Urothelium cell line (cell line): ENCODE measurements at regions not wholly inside any gene's neighbourhood (a gene's known extent, or its start where the extent isn't known, plus 50 kb on each side); places are given as distances from the start of the nearest gene placed in this dataset.
"Not testable (repeated sequence)": the region's sequence is repeated elsewhere in the genome, so short reads cannot be mapped to it uniquely, and the experiment has no call there.

Experiments
- DNase-seq: peaks from one replicate; pipeline ENCODE4 v3.0.0; 2011; ENCODE audit warnings: low spot score, mixed read lengths
- FAIRE-seq: peaks from 2 replicates; lab custom pipeline; 2011; peaks lifted over from hg19 to GRCh38; lab: Jason Lieb, UNC

GRCh38 chr3:43236008-43236407 lies 50.3 kb upstream of the SNRK start:
- DNase-seq (no peak), FAIRE-seq (no peak)

GRCh38 chr3:43233062-43233461 lies 53.3 kb upstream of the SNRK start:
- no peak for DNase-seq
- no peak for FAIRE-seq

GRCh38 chr3:43231276-43232000 lies 54.9 kb upstream of the SNRK start:
- FAIRE-seq, result no peak
- DNase-seq, result peak; percentile 16

- not testable (repeated sequence) for DNase-seq, FAIRE-seq
Measured at GRCh38 chr3:43229865-43230264, 56.5 kb upstream of the SNRK start.

GRCh38 chr3:43227685-43228084 lies 58.7 kb upstream of the SNRK start:
- FAIRE-seq, DNase-seq: not testable (repeated sequence)

GRCh38 chr3:43224405-43225073 lies 61.8 kb upstream of the SNRK start:
- DNase-seq (no peak), FAIRE-seq (no peak)

GRCh38 chr3:43223670-43224364 lies 62.5 kb upstream of the SNRK start:
- FAIRE-seq, result no peak

GRCh38 chr3:43222590-43222989 lies 63.8 kb upstream of the SNRK start:
- no peak for DNase-seq
- FAIRE-seq, result no peak

More at GRCh38 chr3:43223670-43224364, 62.5 kb upstream of the SNRK start:
- DNase-seq, result no peak

- no peak for DNase-seq
- FAIRE-seq, result no peak
Measured at GRCh38 chr3:43221076-43221475, 65.3 kb upstream of the SNRK start.

- DNase-seq (no peak), FAIRE-seq (no peak)
Measured at GRCh38 chr3:43219616-43220015, 66.7 kb upstream of the SNRK start.

GRCh38 chr3:43218921-43219320 lies 67.4 kb upstream of the SNRK start:
- no peak for DNase-seq
- no peak for FAIRE-seq

GRCh38 chr3:43218156-43218555 lies 68.2 kb upstream of the SNRK start:
- no peak for DNase-seq
- FAIRE-seq, result no peak

GRCh38 chr3:43217633-43218032 lies 68.7 kb upstream of the SNRK start:
- FAIRE-seq (no peak), DNase-seq (peak; percentile 46)

- FAIRE-seq (no peak), DNase-seq (no peak)
Measured at GRCh38 chr3:43217206-43217605, 69.1 kb upstream of the SNRK start.

- FAIRE-seq, result no peak
- no peak for DNase-seq
Measured at GRCh38 chr3:43215663-43216275, 70.6 kb upstream of the SNRK start.

- DNase-seq (no peak), FAIRE-seq (peak; percentile 61)
Measured at GRCh38 chr3:43215138-43215537, 71.2 kb upstream of the SNRK start.

GRCh38 chr3:43214616-43215015 lies 71.7 kb upstream of the SNRK start:
- DNase-seq, result no peak
- no peak for FAIRE-seq

GRCh38 chr3:43213631-43214030 lies 72.7 kb upstream of the SNRK start:
- FAIRE-seq, result no peak
- no peak for DNase-seq

GRCh38 chr3:43212914-43213611 lies 73.3 kb upstream of the SNRK start:
- DNase-seq, result no peak
- FAIRE-seq, result no peak

GRCh38 chr3:43211681-43212080 lies 74.7 kb upstream of the SNRK start:
- DNase-seq (no peak), FAIRE-seq (no peak)
